Transverse colon (tissue), 4 donors: ENCODE measurements at regions not wholly inside any gene's neighbourhood (a gene's known extent, or its start where the extent isn't known, plus 50 kb on each side); places are given as distances from the start of the nearest gene placed in this dataset.

Experiments
- CTCF ChIP-seq, 5 experiments: fragments of 200-600 bp in 3 of 5; fragments of 450-650 bp in 2 of 5; sonication (generic) in 3 of 5; IDR thresholded peaks; 1 replicate in 2 of 5; 2 replicates in 3 of 5; pipeline ENCODE4 v1.5.1; 2016 to 2017; ENCODE audit warnings: antibody characterized with exemption in 5 of 5, inconsistent platforms in 3 of 5, mild to moderate bottlenecking in 2 of 5, moderate library complexity in 1 of 5
- EP300 ChIP-seq: sonication (generic); formaldehyde crosslinking; IDR thresholded peaks from one replicate; pipeline ENCODE4 v1.6.1; 2017; ENCODE audit warnings: antibody characterized with exemption, low read depth
- POLR2A ChIP-seq: fragments of 450-650 bp; IDR thresholded peaks from one replicate; pipeline ENCODE4 v1.6.1; 2016; ENCODE audit warnings: antibody characterized with exemption, mild to moderate bottlenecking, moderate library complexity
- POLR2AphosphoS5 ChIP-seq, 3 donors: sonication (generic); formaldehyde crosslinking; IDR thresholded peaks; one replicate each; pipeline ENCODE4 v1.6.1; 2016; ENCODE audit warnings: antibody characterized with exemption in 3 of 3

GRCh38 chrX:122219735-122220134 lies 964.3 kb upstream of the GRIA3 start:
- no peak for TF ChIP-seq CTCF (IDR thresholded peaks at IDR 0.05)
- no peak for TF ChIP-seq POLR2A
- no peak for TF ChIP-seq POLR2AphosphoS5 (IDR thresholded peaks at IDR 0.05)
- no peak for TF ChIP-seq EP300
